ENCODE measurements at regions not wholly inside any gene's neighbourhood (a gene's known extent, or its start where the extent isn't known, plus 50 kb on each side); places are given as distances from the start of the nearest gene placed in this dataset.

DNA sequence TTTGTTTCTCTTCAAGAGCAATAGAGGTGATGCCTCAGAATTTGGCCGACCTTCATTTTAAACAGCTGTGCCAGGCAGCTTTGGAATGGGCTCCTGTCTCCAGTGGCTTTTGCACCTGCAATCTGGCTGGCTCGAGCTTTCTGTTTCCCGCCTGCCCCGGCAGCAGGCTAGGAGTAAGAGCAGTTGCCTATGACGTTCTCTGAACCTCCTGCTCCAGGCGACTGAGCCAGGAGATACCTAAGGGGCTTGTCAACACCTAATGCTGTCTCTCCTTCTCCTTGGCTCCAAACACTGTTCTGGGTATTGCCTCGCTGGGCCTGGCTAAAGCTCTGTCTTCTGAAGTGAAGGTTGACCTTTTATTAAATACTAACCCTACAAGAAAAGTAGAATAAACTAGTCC, 229.9 kb downstream of the LRRN1 start:
- DNase-seq (ENCODE audit: low spot score), result no peak

DNA sequence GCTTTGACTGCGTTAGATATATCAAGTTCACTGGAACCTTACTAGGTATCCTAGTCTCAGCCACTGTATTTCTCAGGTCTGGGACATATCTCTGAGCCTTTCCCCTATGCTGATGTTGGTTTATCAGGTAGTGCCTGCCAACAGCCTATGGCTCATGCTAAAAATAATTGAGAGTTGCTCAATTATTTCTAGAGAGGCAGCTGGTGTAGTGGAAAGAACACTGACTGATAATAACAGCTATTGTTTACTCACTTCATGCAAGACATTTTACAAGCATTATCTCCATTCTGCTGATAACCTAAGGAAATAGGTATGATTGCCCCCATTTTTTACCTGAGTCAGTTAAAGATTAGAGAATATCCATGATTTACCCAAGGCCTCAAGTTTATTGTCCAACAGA, 231.4 kb downstream of the LRRN1 start:
- no peak for DNase-seq (ENCODE audit: low spot score)

DNA sequence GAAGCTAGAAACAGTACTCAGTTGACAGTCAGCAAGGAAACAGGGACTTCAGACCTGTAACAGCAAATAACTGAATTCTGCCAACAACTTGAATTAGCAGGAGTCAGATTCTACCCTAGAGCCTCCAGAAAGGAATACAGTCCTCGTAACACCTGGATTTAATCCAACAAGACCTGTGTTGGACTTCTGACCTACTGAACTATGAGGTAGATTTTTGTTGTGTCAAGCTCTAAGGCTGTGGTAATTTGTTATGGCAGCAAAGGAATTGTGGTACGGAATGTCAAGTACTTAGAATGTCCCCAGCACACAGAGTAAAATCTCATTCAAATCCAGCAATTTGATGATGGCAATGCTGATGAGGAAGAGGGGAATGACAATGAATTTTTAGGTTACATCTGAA, 234.1 kb downstream of the LRRN1 start:
- DNase-seq (ENCODE audit: low spot score), result no peak

DNA sequence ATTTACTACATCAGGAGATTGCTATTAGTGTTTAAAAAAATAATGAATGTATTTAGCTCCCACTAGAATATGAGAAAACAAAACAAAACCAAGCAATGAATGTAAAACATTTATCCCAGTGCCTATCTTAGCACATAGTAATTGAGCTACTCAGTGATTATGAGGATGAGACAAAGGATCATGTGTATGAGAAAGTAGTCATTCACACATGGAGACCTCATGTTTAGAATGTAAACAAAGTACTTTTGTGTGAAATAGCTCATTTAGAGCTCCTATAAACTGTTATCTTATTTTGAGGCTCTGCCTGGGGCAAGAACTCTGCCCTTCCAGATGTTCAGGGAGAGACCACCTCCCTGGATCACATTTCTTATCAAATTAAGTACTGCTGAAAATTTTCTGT, 236.8 kb downstream of the LRRN1 start:
- no peak for DNase-seq (ENCODE audit: low spot score)

DNA sequence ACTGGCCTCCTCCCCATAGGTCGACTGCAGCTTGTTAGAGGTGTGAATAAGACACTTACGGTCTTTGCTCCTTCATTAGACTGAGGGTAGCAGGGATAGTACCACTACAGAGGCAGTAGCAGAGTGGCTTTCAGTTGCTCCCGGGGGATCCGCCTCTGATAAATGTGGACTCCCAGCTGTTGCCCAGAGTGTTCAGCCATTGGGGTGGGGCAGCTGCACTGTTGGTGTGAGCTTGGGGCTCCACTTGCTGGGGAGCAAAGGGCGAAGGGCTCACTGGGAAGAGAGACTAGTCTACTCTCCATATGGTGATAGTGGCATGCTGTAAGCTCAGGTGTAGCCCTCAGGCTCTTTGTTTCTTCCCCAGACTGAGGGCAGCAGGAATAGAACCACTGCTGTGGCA, 239.1 kb downstream of the LRRN1 start:
- DNase-seq (ENCODE audit: low spot score), result no peak

DNA sequence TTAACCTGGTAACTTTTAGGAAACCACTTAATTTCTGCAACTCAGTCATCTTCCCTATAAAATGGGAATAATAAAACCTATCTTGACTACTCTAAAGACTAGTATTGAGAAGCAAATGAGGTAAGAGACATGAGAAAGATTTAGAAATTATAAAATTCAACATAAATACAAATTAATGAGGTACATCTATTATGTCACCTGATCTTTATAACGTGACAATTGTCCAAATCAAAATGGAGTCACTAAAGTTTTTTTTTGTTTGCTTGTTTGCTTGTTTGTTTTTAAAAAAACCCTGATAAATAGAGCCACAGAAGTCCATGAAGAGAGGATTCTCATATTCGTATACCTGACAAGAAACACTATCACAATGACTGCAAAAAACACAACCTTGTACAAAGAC, 242.8 kb downstream of the LRRN1 start:
- DNase-seq (ENCODE audit: low spot score), result no peak

DNA sequence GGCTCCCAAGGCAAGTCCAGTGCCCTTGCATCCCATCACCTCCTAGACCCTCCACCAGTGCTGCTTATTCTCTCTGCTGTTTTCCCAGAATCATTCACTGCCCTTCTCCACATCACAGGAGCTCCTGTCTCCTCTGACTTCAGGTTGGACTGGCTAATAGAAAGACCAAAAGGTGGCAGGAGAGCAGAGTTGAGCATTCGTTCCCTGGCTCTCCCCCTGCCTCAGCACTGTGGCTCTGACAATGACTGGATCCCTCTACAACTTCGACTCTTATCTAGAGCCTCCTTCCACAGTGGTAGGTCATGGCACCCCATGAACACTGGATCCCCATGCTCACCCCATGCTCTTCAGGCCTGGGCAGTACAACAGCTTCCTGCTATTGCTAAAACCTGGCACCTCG, 243.6 kb downstream of the LRRN1 start:
- no peak for DNase-seq (ENCODE audit: low spot score)

DNA sequence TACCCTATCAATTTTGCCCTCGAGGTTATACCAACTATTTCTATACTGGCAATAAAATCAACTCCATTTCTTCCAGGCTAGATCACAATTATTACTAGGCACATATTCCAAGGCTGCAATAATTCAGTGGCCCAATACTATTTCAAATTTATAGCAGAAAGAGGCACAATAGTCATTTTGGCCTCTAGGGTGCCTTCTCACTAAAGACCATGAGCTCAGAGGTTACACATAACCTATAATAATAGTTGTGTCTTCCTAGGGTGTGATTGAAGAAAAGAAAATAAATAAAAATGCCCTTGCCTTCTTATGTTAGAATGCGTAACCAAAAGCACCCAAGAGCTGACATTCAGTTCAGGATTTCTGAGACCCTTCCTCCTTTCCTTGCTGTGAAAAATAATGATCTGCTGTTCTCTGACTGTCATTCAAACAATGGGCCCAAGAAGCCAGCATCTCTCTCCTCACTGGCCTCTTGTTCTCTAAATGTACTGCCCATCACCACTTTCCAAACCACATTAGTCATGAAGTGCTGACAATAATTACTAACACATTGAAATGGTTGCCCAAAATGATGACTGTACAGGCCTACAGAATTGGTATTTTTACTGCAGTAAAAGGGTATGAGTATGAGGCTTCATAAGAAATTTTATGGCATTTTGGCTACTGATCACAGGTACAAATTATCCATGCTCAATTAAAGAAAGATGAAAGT, 244.8 kb downstream of the LRRN1 start:
- DNase-seq (ENCODE audit: low spot score), result no peak

DNA sequence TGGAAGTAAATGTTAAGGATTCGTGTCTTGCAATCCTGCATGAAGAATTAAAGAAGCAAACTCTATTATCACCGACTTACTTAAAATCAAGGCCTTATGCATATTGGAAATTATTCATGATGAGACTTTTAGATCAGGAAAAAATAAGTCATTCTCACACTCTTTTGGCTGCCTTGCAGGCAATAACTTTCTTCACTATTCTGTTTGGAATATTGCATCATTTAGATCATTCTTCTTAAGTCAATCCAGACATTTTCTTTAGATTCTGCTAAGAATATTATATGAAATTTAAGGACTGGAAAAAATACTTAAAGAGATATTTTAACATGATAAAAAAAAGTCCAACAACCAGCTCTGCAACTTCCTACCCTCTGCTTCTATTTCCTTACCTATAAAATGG, 245.4 kb downstream of the LRRN1 start:
- no peak for DNase-seq (ENCODE audit: low spot score)

DNA sequence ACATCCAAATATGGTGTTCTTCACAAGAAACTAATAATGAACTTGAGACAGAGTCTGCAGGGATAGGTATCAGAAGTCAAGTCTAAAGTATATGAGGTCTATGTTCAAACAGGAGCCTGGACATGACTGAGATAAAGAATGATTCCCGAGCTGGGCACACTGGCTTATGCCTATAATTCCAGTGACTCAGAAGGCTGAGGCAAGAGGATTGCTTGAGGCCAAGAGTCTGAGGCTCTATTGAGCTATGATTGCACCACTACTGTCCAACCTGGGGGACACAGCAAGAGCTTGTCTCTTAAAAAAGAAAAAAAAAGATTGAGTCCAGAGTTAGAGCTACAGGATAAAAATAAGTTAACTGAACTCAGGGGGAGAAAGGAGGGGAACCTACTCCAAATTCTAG, 246.5 kb downstream of the LRRN1 start:
- no peak for DNase-seq (ENCODE audit: low spot score)

DNA sequence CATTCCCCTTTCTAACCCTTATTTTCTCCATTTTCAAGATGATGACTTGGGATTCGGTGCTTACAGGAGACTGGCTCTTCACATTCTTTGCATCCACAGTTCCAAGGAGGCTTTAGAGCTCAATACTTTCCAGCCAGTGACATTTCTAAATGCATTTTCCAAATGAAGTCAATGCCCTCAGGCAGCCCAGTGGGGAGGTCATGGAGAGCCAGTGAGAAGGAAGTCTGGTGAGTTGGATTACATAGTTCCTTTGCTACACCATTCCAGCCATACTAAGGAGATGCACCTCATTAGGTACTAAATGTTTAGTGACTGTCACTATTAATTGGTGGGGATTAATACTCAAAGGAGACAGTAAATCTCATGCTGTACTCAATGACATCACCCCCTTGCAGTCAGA, 248.1 kb downstream of the LRRN1 start:
- no peak for DNase-seq (ENCODE audit: low spot score)

DNA sequence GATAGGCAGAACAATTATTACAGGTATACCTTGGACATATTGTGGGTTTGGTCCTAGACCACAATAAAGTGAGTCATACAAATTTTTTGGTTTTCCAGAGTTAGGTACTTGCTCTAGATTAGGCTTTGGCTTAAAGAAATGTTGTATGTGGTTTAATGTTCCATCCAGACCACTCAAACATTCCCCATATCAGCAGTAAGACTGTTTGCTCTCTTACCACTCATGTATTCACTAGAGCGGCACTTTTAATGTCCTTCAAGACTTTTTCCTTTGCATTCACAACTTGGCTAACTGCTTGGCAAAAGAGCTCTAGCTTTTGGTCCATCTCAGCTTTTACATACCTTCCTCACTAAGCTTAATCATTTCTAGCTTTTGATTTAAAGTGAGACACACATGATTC, 250.5 kb upstream of the SETMAR start:
- DNase-seq (ENCODE audit: low spot score), result no peak

DNA sequence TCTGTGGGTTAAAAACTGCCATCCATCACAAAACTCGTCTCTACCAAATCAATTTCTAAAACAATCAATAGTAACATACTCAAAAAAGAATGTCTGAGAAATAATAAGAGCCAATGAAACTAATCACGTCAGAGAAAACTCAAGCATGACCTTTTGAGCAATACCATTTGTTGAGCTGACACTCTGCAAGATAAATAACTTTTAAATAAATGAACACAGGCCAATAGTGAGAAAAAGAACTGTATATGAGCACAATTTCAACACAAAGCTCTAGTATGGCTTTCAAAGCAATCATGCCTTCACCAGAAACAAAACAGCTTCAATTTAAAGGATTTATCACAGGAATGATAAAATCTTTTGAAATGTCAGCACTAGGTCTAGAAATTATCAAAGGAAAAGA, 249.2 kb upstream of the SETMAR start:
- DNase-seq (ENCODE audit: low spot score), result no peak

DNA sequence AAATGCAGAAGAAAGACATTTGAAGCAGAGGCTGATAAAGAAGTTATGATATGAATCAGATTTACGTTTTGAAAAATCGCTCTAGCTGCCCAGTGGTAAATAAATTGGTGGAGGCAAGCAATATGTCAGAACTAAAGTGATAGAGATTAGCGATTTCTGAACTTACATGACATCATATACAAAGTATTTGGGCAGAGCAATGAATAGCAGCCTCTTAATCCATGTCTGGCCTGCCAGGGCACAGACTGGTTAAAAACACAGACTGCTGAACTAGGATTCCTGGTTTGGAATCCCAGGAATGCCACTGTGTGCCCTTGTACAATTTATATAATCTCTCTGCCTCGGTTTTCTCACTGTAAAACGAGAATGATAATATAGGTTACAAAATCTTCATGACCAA, 243.1 kb upstream of the SETMAR start:
- DNase-seq (ENCODE audit: low spot score), result no peak

DNA sequence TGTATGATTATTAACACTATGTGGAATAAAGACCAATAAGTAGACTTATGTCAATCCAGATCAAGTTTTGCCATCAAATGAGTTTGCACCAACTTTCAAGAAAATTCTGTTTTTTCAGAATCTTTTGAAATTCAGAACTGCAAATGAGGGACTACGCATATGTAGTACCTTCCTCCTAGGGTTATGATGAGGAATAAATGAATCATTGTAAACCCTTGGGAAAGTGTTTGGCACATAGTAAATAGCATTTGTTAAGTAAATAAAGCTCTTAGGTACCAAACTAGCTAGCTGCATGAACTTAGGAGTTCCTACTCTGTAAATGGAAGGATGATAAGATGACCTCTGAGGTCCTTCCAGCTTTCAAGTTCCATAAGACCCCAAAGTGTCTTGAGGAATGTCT, 242.6 kb upstream of the SETMAR start:
- DNase-seq (ENCODE audit: low spot score), result no peak

DNA sequence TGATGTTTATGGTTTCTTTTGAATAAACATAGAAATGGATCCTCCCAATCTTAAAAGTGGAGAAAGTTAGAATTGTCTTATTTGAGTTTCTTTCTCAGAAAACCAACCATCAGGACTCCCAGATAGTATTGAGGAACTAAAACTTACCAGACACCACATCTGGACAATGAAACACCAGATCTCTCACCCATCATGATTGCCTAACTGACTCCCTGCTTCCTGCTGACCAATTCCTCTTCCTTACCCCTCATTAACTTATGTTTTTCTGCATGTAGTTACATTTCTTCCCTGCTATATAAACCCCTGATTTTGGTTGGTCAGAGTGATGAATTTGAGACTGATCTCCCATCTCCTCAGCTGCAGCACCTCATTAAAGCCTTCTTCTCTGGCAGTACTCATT, 242.0 kb upstream of the SETMAR start:
- DNase-seq (ENCODE audit: low spot score), result no peak

DNA sequence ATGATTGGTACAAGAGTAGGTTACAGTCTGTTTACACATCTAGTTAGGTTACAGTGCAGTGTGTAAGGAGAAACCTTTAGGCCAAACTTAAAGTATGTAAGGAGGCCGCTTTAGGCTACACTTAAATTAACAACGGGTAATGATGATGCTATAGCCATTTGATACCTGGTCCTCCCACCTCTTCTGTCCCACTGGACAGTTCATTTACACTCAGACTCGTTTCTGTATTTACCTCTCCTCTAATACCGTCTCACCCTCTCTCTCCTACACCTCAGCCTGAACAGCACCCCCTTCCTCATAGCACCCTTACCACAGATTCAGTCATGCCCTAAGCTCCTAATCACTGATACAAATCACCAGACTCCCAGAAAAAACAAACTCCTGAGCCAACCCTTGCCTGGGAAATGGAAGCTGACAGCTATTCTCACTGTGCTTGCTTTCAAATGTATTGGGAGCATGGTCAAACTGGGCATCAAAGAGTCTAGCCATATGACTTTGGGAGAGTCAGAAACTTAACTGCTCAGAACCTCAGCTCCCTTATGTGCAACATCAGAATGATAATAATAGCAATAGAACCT, 241.3 kb upstream of the SETMAR start:
- DNase-seq (ENCODE audit: low spot score), result no peak

DNA sequence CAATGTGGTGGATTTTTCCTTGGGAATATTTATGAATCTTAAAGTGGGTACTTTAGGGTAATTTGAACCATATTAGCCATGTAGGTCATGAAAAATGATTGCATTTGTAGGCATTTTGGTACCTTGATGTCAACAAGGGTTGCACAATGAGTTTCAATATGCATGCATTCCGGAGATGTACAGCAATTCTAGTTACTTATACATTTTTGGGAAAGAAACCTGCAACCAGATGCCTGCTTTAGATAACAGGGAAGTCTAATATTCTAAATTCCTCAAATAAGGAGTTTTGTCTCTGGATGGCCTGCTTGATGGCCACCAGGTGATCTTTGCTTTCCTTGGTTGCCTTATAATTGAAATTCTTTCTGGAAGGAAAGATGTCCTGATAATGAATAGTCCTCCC, 240.5 kb upstream of the SETMAR start:
- no peak for DNase-seq (ENCODE audit: low spot score)

DNA sequence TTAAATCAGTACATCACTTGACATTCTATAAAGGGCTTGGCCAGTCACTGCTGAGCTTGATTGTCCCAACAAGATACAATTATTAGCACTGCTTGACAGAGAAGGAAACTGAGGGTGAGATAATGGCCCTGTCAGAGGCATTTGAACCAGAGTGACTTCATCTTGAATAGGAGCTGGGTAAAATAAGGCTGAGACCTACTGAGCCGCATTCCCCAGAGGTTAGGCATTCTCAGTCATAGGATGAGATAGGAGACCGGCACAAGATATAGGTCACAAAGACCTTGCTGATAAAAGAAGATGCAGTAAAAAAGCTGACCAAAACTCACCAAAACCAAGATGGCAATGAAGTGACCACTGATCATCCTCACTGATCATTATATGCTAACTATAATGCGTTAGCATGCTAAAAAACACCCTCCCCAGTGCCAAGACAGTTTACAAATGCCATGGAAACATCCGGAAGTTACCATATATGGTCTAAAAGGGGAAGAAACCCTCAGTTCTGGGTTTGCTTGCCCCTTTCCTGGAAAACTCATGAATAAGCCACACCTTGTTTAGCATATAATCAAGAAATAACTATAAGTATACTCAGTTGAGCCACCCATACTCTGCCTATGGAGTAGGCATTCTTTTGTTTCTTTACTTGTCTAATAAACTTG, 239.1 kb upstream of the SETMAR start:
- DNase-seq (ENCODE audit: low spot score), result no peak

DNA sequence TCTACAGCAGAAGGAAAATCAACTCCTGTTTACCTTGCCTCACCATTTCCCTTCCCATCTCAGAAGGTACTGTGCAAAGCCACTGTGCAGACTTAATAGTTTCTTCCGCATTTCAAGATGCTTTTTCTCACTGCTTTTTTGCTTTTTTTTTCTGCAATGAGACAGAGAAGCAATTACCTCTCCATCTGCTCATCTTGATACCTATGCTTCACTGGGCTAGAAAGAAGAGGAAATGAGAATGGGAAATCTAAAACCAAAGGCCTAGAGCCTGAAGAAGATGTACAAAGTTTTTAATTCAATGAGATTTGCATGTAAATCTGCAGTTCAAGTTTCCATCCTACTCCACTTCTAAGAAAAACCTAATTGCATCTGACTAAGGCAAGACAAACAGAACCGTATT, 238.1 kb upstream of the SETMAR start:
- no peak for DNase-seq (ENCODE audit: low spot score)

DNA sequence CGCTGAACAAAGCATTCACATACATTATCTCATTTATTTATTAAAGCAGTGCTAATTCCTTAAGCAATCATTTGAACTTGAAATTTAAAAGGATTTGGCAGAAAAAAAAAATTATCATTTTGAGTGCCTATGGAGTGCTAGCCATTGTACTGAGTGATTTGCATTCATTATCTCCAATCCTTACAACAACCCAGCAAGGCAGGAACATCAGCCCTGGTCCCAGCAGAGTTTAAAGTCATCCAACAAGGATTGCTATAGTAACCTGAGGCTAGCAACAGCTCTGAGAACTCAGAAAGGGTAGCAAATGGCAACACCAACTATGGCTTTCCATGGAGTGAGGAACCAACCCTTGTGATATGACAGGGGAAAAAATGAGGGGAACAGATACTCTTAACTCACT, 237.6 kb upstream of the SETMAR start:
- DNase-seq (ENCODE audit: low spot score), result no peak

DNA sequence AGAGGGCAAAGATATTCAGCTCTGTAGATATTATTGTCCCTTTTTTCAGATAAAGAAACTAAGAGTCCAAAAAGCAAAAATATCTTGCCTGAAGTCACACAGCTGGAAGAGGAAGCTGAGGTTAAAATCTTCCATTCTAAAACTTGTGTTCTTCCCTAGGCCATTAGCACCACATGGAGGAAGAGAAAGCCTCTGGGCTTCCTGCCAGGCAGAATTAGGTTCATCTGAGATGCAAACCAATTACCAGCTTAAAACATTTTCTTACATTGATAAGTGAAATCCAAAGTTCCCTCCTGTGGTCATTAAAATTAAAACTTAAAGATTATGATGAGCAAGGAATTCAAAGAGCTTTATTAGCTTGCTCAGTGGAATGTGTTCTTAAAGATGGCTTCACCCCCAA, 235.3 kb upstream of the SETMAR start:
- DNase-seq (ENCODE audit: low spot score), result no peak

DNA sequence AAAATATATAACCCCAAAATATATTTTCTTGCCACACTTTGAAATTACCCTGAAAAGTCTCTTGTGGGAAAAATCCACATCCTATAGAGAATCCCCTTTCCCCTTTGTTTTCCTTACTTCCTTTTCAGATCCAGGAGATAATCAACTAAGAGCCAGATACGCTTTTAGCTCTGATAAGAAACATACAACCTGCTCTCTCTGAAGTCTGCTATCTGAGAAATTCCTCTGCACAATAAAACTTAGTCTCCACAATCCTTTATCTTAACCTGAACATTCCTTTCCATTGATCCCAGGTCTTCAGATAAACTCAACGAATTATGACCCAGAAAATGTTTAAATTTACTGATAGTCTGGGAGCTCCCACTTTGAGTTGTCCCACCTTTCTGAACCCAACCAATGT, 233.4 kb upstream of the SETMAR start:
- DNase-seq (ENCODE audit: low spot score), result no peak
